Activated naive CD4-positive, alpha-beta T cell treated with anti-CD3 and anti-CD28 coated beads, Interleukin-2, amount 50 U/mL, for 72 hours (primary cell): ENCODE measurements at regions not wholly inside any gene's neighbourhood (a gene's known extent, or its start where the extent isn't known, plus 50 kb on each side); places are given as distances from the start of the nearest gene placed in this dataset.

ENCODE experiments used
- ATAC-seq, 2 donors: fragments of 150-1000 bp; cut with Tn5 transposase; 2 replicates each; pipeline ENCODE4 v1.10.0; 2021; ENCODE audit warnings: mild to moderate bottlenecking in 2 of 2, moderate library complexity in 2 of 2
- DNase-seq, 2 donors: peaks; one replicate each; pipeline ENCODE4 v3.0.0; 2021 to 2022; ENCODE audit warnings: low spot score in 2 of 2
- H3K27ac Mint-ChIP-seq, 2 donors: one replicate each; pipeline ENCODE4 v1.8.0; 2022; ENCODE audit warnings: mild to moderate bottlenecking in 2 of 2, mixed read lengths in 2 of 2
- H3K36me3 Mint-ChIP-seq, 2 donors: one replicate each; pipeline ENCODE4 v1.8.0; 2022; ENCODE audit warnings: mixed read lengths in 2 of 2
- H3K9me3 Mint-ChIP-seq, 2 donors: one replicate each; pipeline ENCODE4 v1.8.0; 2022; ENCODE audit warnings: mixed read lengths in 2 of 2

- Mint-ChIP-seq H3K9me3 (peaks cover 0 to 8% of the 10 kb centered on the region in 2 donors), H3K27ac (no peak overlapping the region), H3K36me3 (no peaks in the 10 kb centered on the region)
- ATAC-seq: no peak
- DNase-seq: no peak
Measured at GRCh38 chr3:182366746-182367145, 426.6 kb upstream of the ATP11B start.

- Mint-ChIP-seq H3K36me3 (no peaks in the 10 kb centered on the region), H3K9me3 (peaks cover 4% of the 10 kb centered on the region in 2 donors), H3K27ac (no peak overlapping the region)
- ATAC-seq (no peak), DNase-seq (no peak)
Measured at GRCh38 chr3:182369861-182370260, 423.4 kb upstream of the ATP11B start.

- peaks cover 4% of the 10 kb centered on the region in 2 donors for H3K9me3 Mint-ChIP-seq
- no peak overlapping the region for H3K27ac Mint-ChIP-seq
- H3K36me3 Mint-ChIP-seq: no peaks in the 10 kb centered on the region
- DNase-seq (no peak), ATAC-seq (no peak)
Measured at GRCh38 chr3:182370949-182371348, 422.4 kb upstream of the ATP11B start.

- Mint-ChIP-seq H3K27ac (no peak overlapping the region), H3K36me3 (no peaks in the 10 kb centered on the region), H3K9me3 (peaks cover 0 to 4% of the 10 kb centered on the region in 2 donors)
- no peak for ATAC-seq
- no peak for DNase-seq
Measured at GRCh38 chr3:182375916-182376315, 417.4 kb upstream of the ATP11B start.

- DNase-seq (no peak), ATAC-seq (no peak)
- Mint-ChIP-seq H3K9me3 (no peaks in the 10 kb centered on the region), H3K36me3 (no peaks in the 10 kb centered on the region), H3K27ac (no peak overlapping the region)
Measured at GRCh38 chr3:182382112-182382857, 411.0 kb upstream of the ATP11B start.

- H3K36me3 Mint-ChIP-seq: no peaks in the 10 kb centered on the region
- ATAC-seq (no peak), DNase-seq (no peak)
- H3K9me3 Mint-ChIP-seq: no peaks in the 10 kb centered on the region
- H3K27ac Mint-ChIP-seq: no peak overlapping the region
Measured at GRCh38 chr3:182384221-182384620, 409.1 kb upstream of the ATP11B start.

- ATAC-seq (no peak), DNase-seq (no peak)
- no peaks in the 10 kb centered on the region for H3K36me3 Mint-ChIP-seq
- H3K27ac Mint-ChIP-seq: no peak overlapping the region
- H3K9me3 Mint-ChIP-seq: no peaks in the 10 kb centered on the region
Measured at GRCh38 chr3:182385356-182385755, 407.9 kb upstream of the ATP11B start.

GRCh38 chr3:182388506-182388905 lies 404.8 kb upstream of the ATP11B start:
- DNase-seq: no peak
- Mint-ChIP-seq H3K36me3 (no peaks in the 10 kb centered on the region), H3K27ac (no peak overlapping the region), H3K9me3 (no peaks in the 10 kb centered on the region)
- no peak for ATAC-seq

GRCh38 chr3:182389071-182389815 lies 404.1 kb upstream of the ATP11B start:
- ATAC-seq (no peak), DNase-seq (no peak)
- Mint-ChIP-seq H3K9me3 (no peaks in the 10 kb centered on the region), H3K36me3 (no peaks in the 10 kb centered on the region), H3K27ac (no peak overlapping the region)

- Mint-ChIP-seq H3K27ac (no peak overlapping the region), H3K9me3 (no peaks in the 10 kb centered on the region), H3K36me3 (no peaks in the 10 kb centered on the region)
- ATAC-seq (no peak), DNase-seq (no peak)
Measured at GRCh38 chr3:182390421-182390820, 402.9 kb upstream of the ATP11B start.

GRCh38 chr3:182392182-182392937 lies 400.9 kb upstream of the ATP11B start:
- Mint-ChIP-seq H3K9me3 (no peaks in the 10 kb centered on the region), H3K27ac (no peak overlapping the region), H3K36me3 (no peaks in the 10 kb centered on the region)
- no peak for ATAC-seq
- DNase-seq: no peak

- Mint-ChIP-seq H3K36me3 (no peaks in the 10 kb centered on the region), H3K9me3 (no peaks in the 10 kb centered on the region), H3K27ac (no peak overlapping the region)
- no peak for ATAC-seq
- DNase-seq: no peak
Measured at GRCh38 chr3:182393151-182393550, 400.2 kb upstream of the ATP11B start.

GRCh38 chr3:182393830-182394367 lies 399.4 kb upstream of the ATP11B start:
- Mint-ChIP-seq H3K27ac (no peak overlapping the region), H3K9me3 (no peaks in the 10 kb centered on the region), H3K36me3 (no peaks in the 10 kb centered on the region)
- DNase-seq: no peak
- no peak for ATAC-seq

- H3K9me3 Mint-ChIP-seq: peaks cover 0 to 4% of the 10 kb centered on the region in 2 donors
- ATAC-seq (no peak), DNase-seq (no peak)
- no peaks in the 10 kb centered on the region for H3K36me3 Mint-ChIP-seq
- no peak overlapping the region for H3K27ac Mint-ChIP-seq
Measured at GRCh38 chr3:182397164-182397563, 396.1 kb upstream of the ATP11B start.

GRCh38 chr3:182399978-182400737 lies 393.1 kb upstream of the ATP11B start:
- Mint-ChIP-seq H3K9me3 (peaks cover 0 to 4% of the 10 kb centered on the region in 2 donors), H3K27ac (no peak overlapping the region), H3K36me3 (no peaks in the 10 kb centered on the region)
- ATAC-seq (no peak), DNase-seq (no peak)

- ATAC-seq (no peak), DNase-seq (no peak)
- Mint-ChIP-seq H3K27ac (no peak overlapping the region), H3K9me3 (peaks cover 0 to 4% of the 10 kb centered on the region in 2 donors), H3K36me3 (no peaks in the 10 kb centered on the region)
Measured at GRCh38 chr3:182400838-182401237, 392.5 kb upstream of the ATP11B start.
